ENCODE measurements at regions not wholly inside any gene's neighbourhood (a gene's known extent, or its start where the extent isn't known, plus 50 kb on each side); places are given as distances from the start of the nearest gene placed in this dataset.

DNA sequence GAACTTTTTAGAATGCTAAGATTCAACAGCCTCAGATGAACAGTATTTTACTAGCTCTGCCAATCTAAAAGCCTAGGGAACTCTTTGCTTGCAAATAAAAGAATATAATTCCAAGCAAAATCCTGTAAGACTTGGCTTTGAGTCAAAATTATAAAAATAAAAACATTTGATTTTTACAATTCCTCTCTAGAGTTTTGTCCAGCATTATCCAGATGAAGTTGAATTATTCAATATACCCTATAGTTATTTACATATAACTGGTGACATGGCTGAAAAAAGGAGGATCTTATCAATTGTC, 378.3 kb downstream of the ETS1 start:
- POLR2A ChIA-PET, result no interaction called here
- peaks cover 0 to 4% of the 10 kb centered on the region in 2 experiments for H3K36me3 ChIP-seq (replicated peaks in 1 of 2; ENCODE audit: control insufficient read depth in 1 of 2, insufficient read depth in 2 of 2, low read length in 1 of 2)
- TF ChIP-seq TAF1 (IDR thresholded peaks at IDR 0.05; ENCODE audit: borderline replicate concordance, low read depth, low read length), result no peak
- TF ChIP-seq MEF2A (IDR thresholded peaks at IDR 0.05; ENCODE audit: borderline replicate concordance, low read depth), result no peak
- DNase-seq, result no peak
- H3K79me2 ChIP-seq (ENCODE audit: insufficient read depth), result no peaks in the 10 kb centered on the region
- H3F3A ChIP-seq (replicated peaks; ENCODE audit: insufficient read depth), result peaks cover 49% of the 10 kb centered on the region
- H3K4me2 ChIP-seq, result peak overlapping the region; percentile 74; the same call in 1 of the 2 replicates
- H3K9ac ChIP-seq, result peak overlapping the region; percentile 69; the same call in 1 of the 2 replicates
- no peak overlapping the region for H3K4me3 ChIP-seq (ENCODE audit: low read depth in 2 of 2, low read length in 1 of 2)
- no peak overlapping the region for H2AFZ ChIP-seq (ENCODE audit: low read depth)
- H3K4me1 ChIP-seq (ENCODE audit: control insufficient read depth in 1 of 2, insufficient read depth in 2 of 2, low read depth in 1 of 2, low read length in 1 of 2), result peaks cover 0 to 37% of the 10 kb centered on the region in 2 experiments; a peak in 3 of 4 replicates
- peak overlapping the region; percentile 75 to 95; a peak in 3 of 4 replicates for H3K27ac ChIP-seq (ENCODE audit: low read depth in 2 of 2, low read length in 1 of 2)
- CTCF ChIA-PET, result interaction anchor here (1.3 to 1.5 kb wide), 2 partner anchors 10 to 51 kb away, joined by 3 to 4 read pairs; no protein-coding TSS in a partner anchor
- H4K20me1 ChIP-seq (ENCODE audit: insufficient read depth), result no peaks in the 10 kb centered on the region
- H3K27me3 ChIP-seq (ENCODE audit: insufficient read depth), result no peaks in the 10 kb centered on the region
- no peaks in the 10 kb centered on the region for H3K9me3 ChIP-seq
- no peaks in the 10 kb centered on the region for H3K9me2 ChIP-seq

DNA sequence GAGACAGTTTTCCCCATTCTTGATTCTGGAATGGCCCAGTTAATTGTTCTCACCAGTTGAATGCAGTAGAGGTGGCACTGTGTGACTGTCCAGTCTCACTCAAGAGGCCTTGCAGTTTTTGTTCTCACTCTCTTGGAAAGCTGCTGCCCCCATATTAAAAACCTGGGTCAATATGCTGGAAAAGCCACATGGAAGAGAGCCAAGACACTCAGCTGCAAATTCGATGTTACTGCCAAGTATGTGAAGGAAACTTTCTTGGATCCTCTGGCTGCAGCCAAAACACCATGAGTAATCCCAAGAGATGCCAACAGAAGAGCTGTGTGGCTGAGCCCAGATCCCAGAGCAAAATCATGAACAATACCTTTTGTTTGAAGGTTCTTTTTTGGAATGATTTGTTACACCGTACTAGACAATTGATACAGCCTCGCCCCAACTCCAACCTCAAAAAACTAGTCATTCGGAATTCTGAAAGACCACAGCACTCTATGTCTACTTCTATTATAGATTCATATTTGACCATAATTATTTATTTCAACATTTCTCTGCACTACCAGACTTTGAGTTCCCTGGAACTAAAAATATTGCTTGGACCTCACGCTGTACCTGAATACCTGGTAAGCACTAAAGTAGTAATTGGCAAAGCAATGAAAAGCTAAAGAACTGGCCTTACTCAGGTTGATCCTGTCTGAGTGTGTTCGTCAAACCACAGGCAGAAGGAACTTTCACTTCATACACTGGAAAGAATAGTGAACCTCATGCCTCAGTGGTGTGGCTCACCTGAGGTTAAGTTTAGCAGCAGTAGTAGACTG, 378.8 kb downstream of the ETS1 start:
- H3K9me3 ChIP-seq, result no peaks in the 10 kb centered on the region
- no peak overlapping the region for H2AFZ ChIP-seq (ENCODE audit: low read depth)
- H3F3A ChIP-seq (replicated peaks; ENCODE audit: insufficient read depth), result peaks cover 49% of the 10 kb centered on the region
- no peaks in the 10 kb centered on the region for H4K20me1 ChIP-seq (ENCODE audit: insufficient read depth)
- DNase-seq, result no peak
- POLR2A ChIA-PET, result no interaction called here
- WGBS (ENCODE audit: low lambda C conversion rate), result 26% methylated on average over 6 of the region's 6 CpGs
- H3K36me3 ChIP-seq (replicated peaks in 1 of 2; ENCODE audit: control insufficient read depth in 1 of 2, insufficient read depth in 2 of 2, low read length in 1 of 2), result peaks cover 0 to 4% of the 10 kb centered on the region in 2 experiments
- no peaks in the 10 kb centered on the region for H3K9me2 ChIP-seq
- H3K4me1 ChIP-seq (ENCODE audit: control insufficient read depth in 1 of 2, insufficient read depth in 2 of 2, low read depth in 1 of 2, low read length in 1 of 2), result peaks cover 0 to 37% of the 10 kb centered on the region in 2 experiments; a peak in 3 of 4 replicates
- H3K4me2 ChIP-seq, result peak overlapping the region; percentile 74
- no peaks in the 10 kb centered on the region for H3K27me3 ChIP-seq (ENCODE audit: insufficient read depth)
- 0 out of 4 replicates have a peak overlapping the region, but pooled peaks of 1 of the 2 experiments have one; percentile 18 for H3K4me3 ChIP-seq (ENCODE audit: low read depth in 2 of 2, low read length in 1 of 2)
- peak overlapping the region; percentile 75 to 95 for H3K27ac ChIP-seq (ENCODE audit: low read depth in 2 of 2, low read length in 1 of 2)
- no peaks in the 10 kb centered on the region for H3K79me2 ChIP-seq (ENCODE audit: insufficient read depth)
- CTCF ChIA-PET, result interaction anchor here (1.3 to 1.5 kb wide), 2 partner anchors 9 to 50 kb away, joined by 3 to 4 read pairs; no protein-coding TSS in a partner anchor
- H3K9ac ChIP-seq, result peak overlapping the region; percentile 69; the same call in 1 of the 2 replicates
- TF ChIP-seq JUND (IDR thresholded peaks at IDR 0.05) (peak; percentile 94), GATA2 (CRISPR knock-in tag; IDR thresholded peaks at IDR 0.05) (no peak), POLR2AphosphoS5 (IDR thresholded peaks at IDR 0.05; ENCODE audit: low read depth, low read length) (peak; percentile 70; the same call in 1 of the 2 replicates), SMC3 (IDR thresholded peaks at IDR 0.05; ENCODE audit: low read depth, low read length) (no peak), FOXM1 (IDR thresholded peaks at IDR 0.05; ENCODE audit: low read depth) (no peak), FOXJ3 (CRISPR knock-in tag; IDR thresholded peaks at IDR 0.05) (no peak), MEF2A (IDR thresholded peaks at IDR 0.05; ENCODE audit: borderline replicate concordance, low read depth) (peak; percentile 67; the same call in 1 of the 2 replicates), TAF1 (IDR thresholded peaks at IDR 0.05; ENCODE audit: borderline replicate concordance, low read depth, low read length) (no peak), EP300 (IDR thresholded peaks at IDR 0.05; ENCODE audit: borderline replicate concordance in 1 of 2, low read depth in 1 of 2, low read length in 1 of 2) (peak in 1 of 2 experiments; percentile 94; a peak in 3 of 4 replicates), TEAD4 (IDR thresholded peaks at IDR 0.05; ENCODE audit: borderline replicate concordance, insufficient read depth) (peak; percentile 94), NFIC (IDR thresholded peaks at IDR 0.05; ENCODE audit: borderline replicate concordance) (peak; percentile 100), FOSL2 (IDR thresholded peaks at IDR 0.05; ENCODE audit: borderline replicate concordance, low read depth) (peak; percentile 90), YY1 (IDR thresholded peaks at IDR 0.05; ENCODE audit: low read depth) (no peak), RXRA (IDR thresholded peaks at IDR 0.05; ENCODE audit: borderline replicate concordance, low read depth) (peak; percentile 70; the same call in 1 of the 2 replicates), TCF12 (IDR thresholded peaks at IDR 0.05) (peak; percentile 93)
- TF ChIP-seq, protein P1, sequence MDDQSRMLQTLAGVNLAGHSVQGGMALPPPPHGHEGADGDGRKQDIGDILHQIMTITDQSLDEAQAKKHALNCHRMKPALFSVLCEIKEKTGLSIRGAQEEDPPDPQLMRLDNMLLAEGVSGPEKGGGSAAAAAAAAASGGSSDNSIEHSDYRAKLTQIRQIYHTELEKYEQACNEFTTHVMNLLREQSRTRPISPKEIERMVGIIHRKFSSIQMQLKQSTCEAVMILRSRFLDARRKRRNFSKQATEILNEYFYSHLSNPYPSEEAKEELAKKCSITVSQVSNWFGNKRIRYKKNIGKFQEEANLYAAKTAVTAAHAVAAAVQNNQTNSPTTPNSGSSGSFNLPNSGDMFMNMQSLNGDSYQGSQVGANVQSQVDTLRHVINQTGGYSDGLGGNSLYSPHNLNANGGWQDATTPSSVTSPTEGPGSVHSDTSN (IDR thresholded peaks at IDR 0.05), result peak; percentile 90
- TF ChIP-seq, protein P2, sequence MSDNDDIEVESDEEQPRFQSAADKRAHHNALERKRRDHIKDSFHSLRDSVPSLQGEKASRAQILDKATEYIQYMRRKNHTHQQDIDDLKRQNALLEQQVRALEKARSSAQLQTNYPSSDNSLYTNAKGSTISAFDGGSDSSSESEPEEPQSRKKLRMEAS (IDR thresholded peaks at IDR 0.05; ENCODE audit: low read depth), result peak; percentile 80
- TF ChIP-seq, protein P3, sequence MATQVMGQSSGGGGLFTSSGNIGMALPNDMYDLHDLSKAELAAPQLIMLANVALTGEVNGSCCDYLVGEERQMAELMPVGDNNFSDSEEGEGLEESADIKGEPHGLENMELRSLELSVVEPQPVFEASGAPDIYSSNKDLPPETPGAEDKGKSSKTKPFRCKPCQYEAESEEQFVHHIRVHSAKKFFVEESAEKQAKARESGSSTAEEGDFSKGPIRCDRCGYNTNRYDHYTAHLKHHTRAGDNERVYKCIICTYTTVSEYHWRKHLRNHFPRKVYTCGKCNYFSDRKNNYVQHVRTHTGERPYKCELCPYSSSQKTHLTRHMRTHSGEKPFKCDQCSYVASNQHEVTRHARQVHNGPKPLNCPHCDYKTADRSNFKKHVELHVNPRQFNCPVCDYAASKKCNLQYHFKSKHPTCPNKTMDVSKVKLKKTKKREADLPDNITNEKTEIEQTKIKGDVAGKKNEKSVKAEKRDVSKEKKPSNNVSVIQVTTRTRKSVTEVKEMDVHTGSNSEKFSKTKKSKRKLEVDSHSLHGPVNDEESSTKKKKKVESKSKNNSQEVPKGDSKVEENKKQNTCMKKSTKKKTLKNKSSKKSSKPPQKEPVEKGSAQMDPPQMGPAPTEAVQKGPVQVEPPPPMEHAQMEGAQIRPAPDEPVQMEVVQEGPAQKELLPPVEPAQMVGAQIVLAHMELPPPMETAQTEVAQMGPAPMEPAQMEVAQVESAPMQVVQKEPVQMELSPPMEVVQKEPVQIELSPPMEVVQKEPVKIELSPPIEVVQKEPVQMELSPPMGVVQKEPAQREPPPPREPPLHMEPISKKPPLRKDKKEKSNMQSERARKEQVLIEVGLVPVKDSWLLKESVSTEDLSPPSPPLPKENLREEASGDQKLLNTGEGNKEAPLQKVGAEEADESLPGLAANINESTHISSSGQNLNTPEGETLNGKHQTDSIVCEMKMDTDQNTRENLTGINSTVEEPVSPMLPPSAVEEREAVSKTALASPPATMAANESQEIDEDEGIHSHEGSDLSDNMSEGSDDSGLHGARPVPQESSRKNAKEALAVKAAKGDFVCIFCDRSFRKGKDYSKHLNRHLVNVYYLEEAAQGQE (IDR thresholded peaks at IDR 0.05; ENCODE audit: low read depth, low read length), result peak; percentile 60; the same call in 1 of the 2 replicates
- TF ChIP-seq, protein P4, sequence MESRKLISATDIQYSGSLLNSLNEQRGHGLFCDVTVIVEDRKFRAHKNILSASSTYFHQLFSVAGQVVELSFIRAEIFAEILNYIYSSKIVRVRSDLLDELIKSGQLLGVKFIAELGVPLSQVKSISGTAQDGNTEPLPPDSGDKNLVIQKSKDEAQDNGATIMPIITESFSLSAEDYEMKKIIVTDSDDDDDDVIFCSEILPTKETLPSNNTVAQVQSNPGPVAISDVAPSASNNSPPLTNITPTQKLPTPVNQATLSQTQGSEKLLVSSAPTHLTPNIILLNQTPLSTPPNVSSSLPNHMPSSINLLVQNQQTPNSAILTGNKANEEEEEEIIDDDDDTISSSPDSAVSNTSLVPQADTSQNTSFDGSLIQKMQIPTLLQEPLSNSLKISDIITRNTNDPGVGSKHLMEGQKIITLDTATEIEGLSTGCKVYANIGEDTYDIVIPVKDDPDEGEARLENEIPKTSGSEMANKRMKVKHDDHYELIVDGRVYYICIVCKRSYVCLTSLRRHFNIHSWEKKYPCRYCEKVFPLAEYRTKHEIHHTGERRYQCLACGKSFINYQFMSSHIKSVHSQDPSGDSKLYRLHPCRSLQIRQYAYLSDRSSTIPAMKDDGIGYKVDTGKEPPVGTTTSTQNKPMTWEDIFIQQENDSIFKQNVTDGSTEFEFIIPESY (IDR thresholded peaks at IDR 0.05; ENCODE audit: borderline replicate concordance, low read depth), result 0 out of 2 replicates have a peak, but pooled peaks have one; percentile 64

Measured in SK-N-SH (cell line).